ENCODE measurements at regions not wholly inside any gene's neighbourhood (a gene's known extent, or its start where the extent isn't known, plus 50 kb on each side); places are given as distances from the start of the nearest gene placed in this dataset.

DNA sequence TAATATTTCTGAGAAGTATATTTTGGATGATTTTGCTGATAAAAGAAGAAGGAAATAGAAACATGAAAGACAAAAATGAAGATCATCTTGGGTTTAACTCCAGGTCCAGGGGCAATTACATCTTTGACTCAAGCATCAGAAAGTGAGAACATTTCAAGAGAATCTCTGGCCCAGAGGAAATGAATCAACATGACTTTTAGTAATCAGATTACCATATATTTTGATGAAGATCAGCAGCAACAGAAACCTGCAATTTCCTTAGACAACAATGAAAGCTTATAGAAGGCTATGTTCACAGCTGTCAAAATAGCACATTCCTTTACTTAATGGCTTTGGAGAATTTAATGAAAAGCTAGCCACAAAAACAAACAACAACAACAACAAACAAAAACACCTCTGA, 638.1 kb downstream of the EFNA5 start:
- Histone ChIP-seq H3K36me3 (ENCODE audit: control insufficient read depth in 2 of 2, insufficient read depth in 1 of 2, low read length in 2 of 2) (no peaks in the 10 kb centered on the region), H3K9me3 (ENCODE audit: control insufficient read depth, insufficient read depth, low read depth, low read length) (no peaks in the 10 kb centered on the region), H3K4me1 (ENCODE audit: control insufficient read depth, insufficient read depth, low read length) (peaks cover 7% of the 10 kb centered on the region; the same call in 1 of the 2 replicates), H3K4me3 (ENCODE audit: low read depth, low read length) (no peak overlapping the region), H3K27ac (ENCODE audit: extremely low read depth, low read depth, low read length) (no peak overlapping the region)
- ChIA-PET POLR2A (no interaction called here), CTCF (no interaction called here)
- TF ChIP-seq ZSCAN16 (tag by site-specific recombination; IDR thresholded peaks at IDR 0.05): no peak
- no peak for TF ChIP-seq ZNF76 (tag by site-specific recombination; IDR thresholded peaks at IDR 0.05; ENCODE audit: borderline replicate concordance, low read depth)
- no peak for TF ChIP-seq ZNF169 (tag by site-specific recombination; IDR thresholded peaks at IDR 0.05)
- no peak for TF ChIP-seq ZNF433 (tag by site-specific recombination; IDR thresholded peaks at IDR 0.05; ENCODE audit: low read depth)
- no peak for TF ChIP-seq BCL11A (tag by site-specific recombination; IDR thresholded peaks at IDR 0.05; ENCODE audit: low read depth)
- TF ChIP-seq ZNF239 (tag by site-specific recombination; IDR thresholded peaks at IDR 0.05): no peak
- no peak for TF ChIP-seq KLF10 (tag by site-specific recombination; IDR thresholded peaks at IDR 0.05)
- TF ChIP-seq, protein P1, sequence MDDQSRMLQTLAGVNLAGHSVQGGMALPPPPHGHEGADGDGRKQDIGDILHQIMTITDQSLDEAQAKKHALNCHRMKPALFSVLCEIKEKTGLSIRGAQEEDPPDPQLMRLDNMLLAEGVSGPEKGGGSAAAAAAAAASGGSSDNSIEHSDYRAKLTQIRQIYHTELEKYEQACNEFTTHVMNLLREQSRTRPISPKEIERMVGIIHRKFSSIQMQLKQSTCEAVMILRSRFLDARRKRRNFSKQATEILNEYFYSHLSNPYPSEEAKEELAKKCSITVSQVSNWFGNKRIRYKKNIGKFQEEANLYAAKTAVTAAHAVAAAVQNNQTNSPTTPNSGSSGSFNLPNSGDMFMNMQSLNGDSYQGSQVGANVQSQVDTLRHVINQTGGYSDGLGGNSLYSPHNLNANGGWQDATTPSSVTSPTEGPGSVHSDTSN (CRISPR knock-in tag; IDR thresholded peaks at IDR 0.05): no peak
- no peak for TF ChIP-seq ZNF354C (tag by site-specific recombination; IDR thresholded peaks at IDR 0.05; ENCODE audit: borderline replicate concordance, low read depth)
- TF ChIP-seq, protein P2, sequence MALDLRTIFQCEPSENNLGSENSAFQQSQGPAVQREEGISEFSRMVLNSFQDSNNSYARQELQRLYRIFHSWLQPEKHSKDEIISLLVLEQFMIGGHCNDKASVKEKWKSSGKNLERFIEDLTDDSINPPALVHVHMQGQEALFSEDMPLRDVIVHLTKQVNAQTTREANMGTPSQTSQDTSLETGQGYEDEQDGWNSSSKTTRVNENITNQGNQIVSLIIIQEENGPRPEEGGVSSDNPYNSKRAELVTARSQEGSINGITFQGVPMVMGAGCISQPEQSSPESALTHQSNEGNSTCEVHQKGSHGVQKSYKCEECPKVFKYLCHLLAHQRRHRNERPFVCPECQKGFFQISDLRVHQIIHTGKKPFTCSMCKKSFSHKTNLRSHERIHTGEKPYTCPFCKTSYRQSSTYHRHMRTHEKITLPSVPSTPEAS (tag by site-specific recombination; IDR thresholded peaks at IDR 0.05): no peak
- TF ChIP-seq ZNF610 (tag by site-specific recombination; IDR thresholded peaks at IDR 0.05; ENCODE audit: borderline replicate concordance): no peak
- no peak for TF ChIP-seq ZNF37A (tag by site-specific recombination; IDR thresholded peaks at IDR 0.05)
- no peak for TF ChIP-seq ZNF366 (tag by site-specific recombination; conservative IDR thresholded peaks at IDR 0.05)
- no peak for TF ChIP-seq ZNF621 (tag by site-specific recombination; IDR thresholded peaks at IDR 0.05)
- TF ChIP-seq, protein P3, sequence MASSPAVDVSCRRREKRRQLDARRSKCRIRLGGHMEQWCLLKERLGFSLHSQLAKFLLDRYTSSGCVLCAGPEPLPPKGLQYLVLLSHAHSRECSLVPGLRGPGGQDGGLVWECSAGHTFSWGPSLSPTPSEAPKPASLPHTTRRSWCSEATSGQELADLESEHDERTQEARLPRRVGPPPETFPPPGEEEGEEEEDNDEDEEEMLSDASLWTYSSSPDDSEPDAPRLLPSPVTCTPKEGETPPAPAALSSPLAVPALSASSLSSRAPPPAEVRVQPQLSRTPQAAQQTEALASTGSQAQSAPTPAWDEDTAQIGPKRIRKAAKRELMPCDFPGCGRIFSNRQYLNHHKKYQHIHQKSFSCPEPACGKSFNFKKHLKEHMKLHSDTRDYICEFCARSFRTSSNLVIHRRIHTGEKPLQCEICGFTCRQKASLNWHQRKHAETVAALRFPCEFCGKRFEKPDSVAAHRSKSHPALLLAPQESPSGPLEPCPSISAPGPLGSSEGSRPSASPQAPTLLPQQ (tag by site-specific recombination; IDR thresholded peaks at IDR 0.05): no peak
- TF ChIP-seq SCRT1 (tag by site-specific recombination; IDR thresholded peaks at IDR 0.05; ENCODE audit: borderline replicate concordance): no peak
- TF ChIP-seq ZNF777 (tag by site-specific recombination; IDR thresholded peaks at IDR 0.05; ENCODE audit: borderline replicate concordance): no peak
- no peak for TF ChIP-seq ZNF416 (tag by site-specific recombination; IDR thresholded peaks at IDR 0.05)
- TF ChIP-seq SALL2 (tag by site-specific recombination; IDR thresholded peaks at IDR 0.05; ENCODE audit: borderline replicate concordance): no peak
- TF ChIP-seq ZNF776 (tag by site-specific recombination; IDR thresholded peaks at IDR 0.05; ENCODE audit: borderline replicate concordance): no peak

DNA sequence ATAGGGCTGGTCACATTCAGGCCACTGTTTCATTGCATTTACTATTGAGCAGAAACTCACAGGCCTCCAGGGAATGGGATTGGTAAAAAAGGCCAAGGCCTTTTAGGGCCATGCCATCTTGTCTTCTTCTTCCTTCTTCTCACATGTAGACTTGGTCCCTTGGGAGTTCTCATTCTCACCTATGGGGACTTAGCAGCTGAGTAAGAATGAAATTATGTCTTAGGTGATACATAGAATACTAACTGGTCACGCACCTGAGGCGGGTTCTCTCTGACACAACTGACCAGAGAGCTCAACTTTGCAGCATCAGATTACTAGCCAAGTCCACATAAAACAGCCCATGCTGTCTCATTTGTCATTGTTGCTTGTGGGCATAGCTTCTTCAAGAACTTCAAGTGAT, 641.8 kb downstream of the EFNA5 start:
- Histone ChIP-seq H3K4me3 (ENCODE audit: low read depth, low read length) (no peak overlapping the region), H3K27ac (ENCODE audit: extremely low read depth, low read depth, low read length) (no peak overlapping the region), H3K9me3 (ENCODE audit: control insufficient read depth, insufficient read depth, low read depth, low read length) (no peaks in the 10 kb centered on the region), H3K4me1 (ENCODE audit: control insufficient read depth, insufficient read depth, low read length) (peaks cover 7% of the 10 kb centered on the region; the same call in 1 of the 2 replicates), H3K36me3 (ENCODE audit: control insufficient read depth in 2 of 2, insufficient read depth in 1 of 2, low read length in 2 of 2) (no peaks in the 10 kb centered on the region)
- POLR2A ChIA-PET: no interaction called here
- CTCF ChIA-PET: interaction anchor here (0.6 kb wide), 2 partner anchors 12 to 567 kb away, joined by 3 to 6 read pairs; no protein-coding TSS in a partner anchor
- TF ChIP-seq ZNF37A (tag by site-specific recombination; IDR thresholded peaks at IDR 0.05) (no peak), ZNF529 (tag by site-specific recombination; IDR thresholded peaks at IDR 0.05; ENCODE audit: insufficient replicate concordance) (no peak), ZNF221 (tag by site-specific recombination; IDR thresholded peaks at IDR 0.05; ENCODE audit: borderline replicate concordance) (no peak), ZNF664 (tag by site-specific recombination; IDR thresholded peaks at IDR 0.05) (no peak), ZNF19 (tag by site-specific recombination; IDR thresholded peaks at IDR 0.05; ENCODE audit: low read depth) (no peak), SP3 (tag by site-specific recombination; IDR thresholded peaks at IDR 0.05) (no peak), ZNF707 (tag by site-specific recombination; IDR thresholded peaks at IDR 0.05) (no peak), ZNF600 (tag by site-specific recombination; IDR thresholded peaks at IDR 0.05) (no peak)
- TF ChIP-seq, protein P4, sequence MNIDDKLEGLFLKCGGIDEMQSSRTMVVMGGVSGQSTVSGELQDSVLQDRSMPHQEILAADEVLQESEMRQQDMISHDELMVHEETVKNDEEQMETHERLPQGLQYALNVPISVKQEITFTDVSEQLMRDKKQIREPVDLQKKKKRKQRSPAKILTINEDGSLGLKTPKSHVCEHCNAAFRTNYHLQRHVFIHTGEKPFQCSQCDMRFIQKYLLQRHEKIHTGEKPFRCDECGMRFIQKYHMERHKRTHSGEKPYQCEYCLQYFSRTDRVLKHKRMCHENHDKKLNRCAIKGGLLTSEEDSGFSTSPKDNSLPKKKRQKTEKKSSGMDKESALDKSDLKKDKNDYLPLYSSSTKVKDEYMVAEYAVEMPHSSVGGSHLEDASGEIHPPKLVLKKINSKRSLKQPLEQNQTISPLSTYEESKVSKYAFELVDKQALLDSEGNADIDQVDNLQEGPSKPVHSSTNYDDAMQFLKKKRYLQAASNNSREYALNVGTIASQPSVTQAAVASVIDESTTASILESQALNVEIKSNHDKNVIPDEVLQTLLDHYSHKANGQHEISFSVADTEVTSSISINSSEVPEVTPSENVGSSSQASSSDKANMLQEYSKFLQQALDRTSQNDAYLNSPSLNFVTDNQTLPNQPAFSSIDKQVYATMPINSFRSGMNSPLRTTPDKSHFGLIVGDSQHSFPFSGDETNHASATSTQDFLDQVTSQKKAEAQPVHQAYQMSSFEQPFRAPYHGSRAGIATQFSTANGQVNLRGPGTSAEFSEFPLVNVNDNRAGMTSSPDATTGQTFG (tag by site-specific recombination; IDR thresholded peaks at IDR 0.05; ENCODE audit: borderline replicate concordance): no peak
- TF ChIP-seq, protein P5, sequence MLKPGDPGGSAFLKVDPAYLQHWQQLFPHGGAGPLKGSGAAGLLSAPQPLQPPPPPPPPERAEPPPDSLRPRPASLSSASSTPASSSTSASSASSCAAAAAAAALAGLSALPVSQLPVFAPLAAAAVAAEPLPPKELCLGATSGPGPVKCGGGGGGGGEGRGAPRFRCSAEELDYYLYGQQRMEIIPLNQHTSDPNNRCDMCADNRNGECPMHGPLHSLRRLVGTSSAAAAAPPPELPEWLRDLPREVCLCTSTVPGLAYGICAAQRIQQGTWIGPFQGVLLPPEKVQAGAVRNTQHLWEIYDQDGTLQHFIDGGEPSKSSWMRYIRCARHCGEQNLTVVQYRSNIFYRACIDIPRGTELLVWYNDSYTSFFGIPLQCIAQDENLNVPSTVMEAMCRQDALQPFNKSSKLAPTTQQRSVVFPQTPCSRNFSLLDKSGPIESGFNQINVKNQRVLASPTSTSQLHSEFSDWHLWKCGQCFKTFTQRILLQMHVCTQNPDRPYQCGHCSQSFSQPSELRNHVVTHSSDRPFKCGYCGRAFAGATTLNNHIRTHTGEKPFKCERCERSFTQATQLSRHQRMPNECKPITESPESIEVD (tag by site-specific recombination; IDR thresholded peaks at IDR 0.05): no peak

Measured in HEK293 (cell line).